Hepatocyte (in vitro differentiated cells): ENCODE measurements at regions not wholly inside any gene's neighbourhood (a gene's known extent, or its start where the extent isn't known, plus 50 kb on each side); places are given as distances from the start of the nearest gene placed in this dataset.
A peak's percentile ranks its signal among the peaks of the same experiment; 100 is the strongest.

Experiments
- DNase-seq: peaks from one replicate; pipeline ENCODE4 v3.0.0-alpha.2; 2016; ENCODE audit warnings: low spot score
- H2AFZ ChIP-seq: fragments of 200-600 bp; sonication (generic); 2 replicates; pipeline ENCODE4 v1.6.0; 2016; ENCODE audit warnings: antibody characterized with exemption, mild to moderate bottlenecking
- H3K27ac ChIP-seq: fragments of 200-600 bp; sonication (generic); 2 replicates; pipeline ENCODE4 v1.5.1; 2016; ENCODE audit warnings: mild to moderate bottlenecking
- H3K27me3 ChIP-seq: fragments of 200-600 bp; sonication (generic); 2 replicates; pipeline ENCODE4 v1.6.1; 2016
- H3K36me3 ChIP-seq: fragments of 200-600 bp; sonication (generic); replicated peaks from 2 replicates; pipeline ENCODE4 v1.5.1; 2016; ENCODE audit warnings: low read depth; ENCODE audit not compliant: insufficient read depth
- H3K4me1 ChIP-seq: fragments of 200-600 bp; sonication (generic); 2 replicates; pipeline ENCODE4 v1.5.1; 2016; ENCODE audit warnings: mild to moderate bottlenecking, moderate library complexity; ENCODE audit not compliant: insufficient read depth
- H3K4me2 ChIP-seq: fragments of 200-600 bp; sonication (generic); 2 replicates; pipeline ENCODE4 v1.6.0; 2016
- H3K4me3 ChIP-seq: fragments of 200-600 bp; sonication (generic); 2 replicates; pipeline ENCODE4 v1.5.1; 2016; ENCODE audit warnings: mild to moderate bottlenecking
- H3K79me2 ChIP-seq: fragments of 200-600 bp; sonication (generic); 2 replicates; pipeline ENCODE4 v1.6.0; 2017; ENCODE audit warnings: mild to moderate bottlenecking
- H3K9me2 ChIP-seq: fragments of 200-600 bp; sonication (generic); replicated peaks from 2 replicates; pipeline ENCODE4 v1.6.0; 2017; ENCODE audit warnings: mild to moderate bottlenecking; ENCODE audit not compliant: insufficient read depth
- H3K9me3 ChIP-seq: fragments of 200-600 bp; sonication (generic); 2 replicates; pipeline ENCODE4 v1.5.1; 2016; ENCODE audit warnings: low read depth, mild to moderate bottlenecking
- H4K20me1 ChIP-seq: fragments of 200-600 bp; sonication (generic); 2 replicates; pipeline ENCODE4 v1.6.0; 2016; ENCODE audit warnings: mild to moderate bottlenecking; ENCODE audit not compliant: insufficient read depth, poor library complexity, severe bottlenecking
- EZH2 ChIP-seq: fragments of 200-600 bp; sonication (generic); IDR thresholded peaks from 2 replicates; pipeline ENCODE4 v1.6.1; 2016; ENCODE audit warnings: antibody characterized with exemption, mild to moderate bottlenecking, borderline replicate concordance
- EZH2phosphoT487 ChIP-seq: fragments of 200-600 bp; sonication (generic); IDR thresholded peaks from one replicate; pipeline ENCODE4 v1.6.1; 2018; ENCODE audit warnings: antibody characterized with exemption, mild to moderate bottlenecking, low read depth, moderate library complexity; ENCODE audit not compliant: unreplicated experiment, severe bottlenecking
- WGBS: methylation state at CpG from one replicate; pipeline ENCODE4 v1.1.6; 2016; ENCODE audit warnings: low lambda C conversion rate; ENCODE audit errors: missing lambda C conversion rate; 5-methylcytosine and 5-hydroxymethylcytosine counted together
- TF ChIP-seq, protein P1 (sequence below): fragments of 200-600 bp; sonication (generic); IDR thresholded peaks from 2 replicates; pipeline ENCODE4 v1.5.1; 2016; ENCODE audit warnings: antibody characterized with exemption, mild to moderate bottlenecking; ENCODE audit not compliant: poor library complexity

DNA sequence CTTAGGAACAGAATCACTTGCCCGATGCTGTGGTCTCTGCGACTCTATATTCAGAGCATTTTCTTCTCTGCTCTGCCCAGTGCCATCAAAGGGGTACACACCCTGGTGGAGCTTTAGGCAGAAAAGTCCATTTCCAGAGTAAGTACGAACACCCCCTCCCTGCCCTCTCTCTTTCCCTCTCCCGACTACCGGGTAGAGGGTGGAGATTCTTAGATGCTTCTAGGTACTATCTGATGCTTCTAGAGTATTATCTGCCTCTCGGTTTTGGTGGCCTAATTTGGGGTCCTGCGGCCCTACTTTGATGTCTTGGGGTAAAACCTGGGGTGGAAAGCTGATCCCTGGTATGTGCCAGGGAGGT, 245.4 kb upstream of the SOX4 start:
- H3K36me3 ChIP-seq, result no peaks in the 10 kb centered on the region
- H3K9me2 ChIP-seq, result no peaks in the 10 kb centered on the region
- H3K4me1 ChIP-seq, result peaks cover 6% of the 10 kb centered on the region
- TF ChIP-seq EZH2 (no peak), EZH2phosphoT487 (no peak)
- TF ChIP-seq, protein P1, sequence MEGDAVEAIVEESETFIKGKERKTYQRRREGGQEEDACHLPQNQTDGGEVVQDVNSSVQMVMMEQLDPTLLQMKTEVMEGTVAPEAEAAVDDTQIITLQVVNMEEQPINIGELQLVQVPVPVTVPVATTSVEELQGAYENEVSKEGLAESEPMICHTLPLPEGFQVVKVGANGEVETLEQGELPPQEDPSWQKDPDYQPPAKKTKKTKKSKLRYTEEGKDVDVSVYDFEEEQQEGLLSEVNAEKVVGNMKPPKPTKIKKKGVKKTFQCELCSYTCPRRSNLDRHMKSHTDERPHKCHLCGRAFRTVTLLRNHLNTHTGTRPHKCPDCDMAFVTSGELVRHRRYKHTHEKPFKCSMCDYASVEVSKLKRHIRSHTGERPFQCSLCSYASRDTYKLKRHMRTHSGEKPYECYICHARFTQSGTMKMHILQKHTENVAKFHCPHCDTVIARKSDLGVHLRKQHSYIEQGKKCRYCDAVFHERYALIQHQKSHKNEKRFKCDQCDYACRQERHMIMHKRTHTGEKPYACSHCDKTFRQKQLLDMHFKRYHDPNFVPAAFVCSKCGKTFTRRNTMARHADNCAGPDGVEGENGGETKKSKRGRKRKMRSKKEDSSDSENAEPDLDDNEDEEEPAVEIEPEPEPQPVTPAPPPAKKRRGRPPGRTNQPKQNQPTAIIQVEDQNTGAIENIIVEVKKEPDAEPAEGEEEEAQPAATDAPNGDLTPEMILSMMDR, result no peak
- WGBS, result 83% methylated on average over 7 of the region's 7 CpGs
- no peaks in the 10 kb centered on the region for H3K9me3 ChIP-seq
- H4K20me1 ChIP-seq, result no peaks in the 10 kb centered on the region
- H2AFZ ChIP-seq, result no peak overlapping the region
- no peak for DNase-seq
- H3K27ac ChIP-seq, result no peak overlapping the region
- no peaks in the 10 kb centered on the region for H3K27me3 ChIP-seq
- peak overlapping the region; percentile 59 for H3K4me2 ChIP-seq
- no peaks in the 10 kb centered on the region for H3K79me2 ChIP-seq
- no peak overlapping the region for H3K4me3 ChIP-seq

GRCh38 chr6:21348504-21349195, 244.9 kb upstream of the SOX4 start:
- H3K9me2 ChIP-seq, result no peaks in the 10 kb centered on the region
- DNase-seq, result peak; percentile 53
- H4K20me1 ChIP-seq, result no peaks in the 10 kb centered on the region
- no peaks in the 10 kb centered on the region for H3K9me3 ChIP-seq
- 30% methylated on average over 7 of the region's 7 CpGs for WGBS
- no peak overlapping the region for H3K4me3 ChIP-seq
- no peak overlapping the region for H3K27ac ChIP-seq
- no peaks in the 10 kb centered on the region for H3K79me2 ChIP-seq
- peak overlapping the region; percentile 59 for H3K4me2 ChIP-seq
- TF ChIP-seq EZH2phosphoT487 (no peak), EZH2 (no peak)
- TF ChIP-seq, protein P1, result no peak
- no peaks in the 10 kb centered on the region for H3K36me3 ChIP-seq
- H3K4me1 ChIP-seq, result peaks cover 6% of the 10 kb centered on the region
- H3K27me3 ChIP-seq, result no peaks in the 10 kb centered on the region
- H2AFZ ChIP-seq, result no peak overlapping the region

DNA sequence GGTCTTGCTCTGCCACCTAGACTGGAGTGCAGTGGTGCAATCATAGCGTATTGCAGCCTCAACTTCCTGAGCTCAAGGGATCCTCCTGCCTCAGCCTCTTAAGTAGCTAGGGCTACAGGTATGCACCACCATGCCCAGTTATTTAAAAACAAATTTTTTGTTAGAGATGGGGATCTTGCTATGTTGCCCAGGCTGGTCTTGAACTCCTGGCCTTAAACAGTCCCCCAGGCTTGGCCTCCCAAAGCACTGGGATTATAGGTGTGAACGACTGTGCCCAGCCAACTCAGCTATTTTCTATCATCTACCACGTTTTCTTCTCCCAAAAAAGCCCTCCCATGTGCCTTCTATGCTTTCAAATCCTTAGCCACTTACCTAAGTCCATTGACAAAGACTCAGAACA, 243.7 kb upstream of the SOX4 start:
- H3K79me2 ChIP-seq, result no peaks in the 10 kb centered on the region
- H3K9me3 ChIP-seq, result no peaks in the 10 kb centered on the region
- 92% methylated on average over 3 of the region's 3 CpGs for WGBS
- H3K27ac ChIP-seq, result no peak overlapping the region
- H3K4me1 ChIP-seq, result peaks cover 12% of the 10 kb centered on the region
- H4K20me1 ChIP-seq, result no peaks in the 10 kb centered on the region
- TF ChIP-seq, protein P1, result no peak
- TF ChIP-seq EZH2, result no peak
- H3K4me2 ChIP-seq, result no peak overlapping the region
- no peak for DNase-seq
- H3K36me3 ChIP-seq, result no peaks in the 10 kb centered on the region
- no peaks in the 10 kb centered on the region for H3K27me3 ChIP-seq
- no peak overlapping the region for H3K4me3 ChIP-seq
- H2AFZ ChIP-seq, result no peak overlapping the region
- no peaks in the 10 kb centered on the region for H3K9me2 ChIP-seq
